GM21619 (cell line): ENCODE measurements at regions not wholly inside any gene's neighbourhood (a gene's known extent, or its start where the extent isn't known, plus 50 kb on each side); places are given as distances from the start of the nearest gene placed in this dataset.
A peak's percentile ranks its signal among the peaks of the same experiment; 100 is the strongest.

ENCODE experiments used
- ATAC-seq: cut with Tn5 transposase; IDR thresholded peaks from one replicate; pipeline ENCODE4 v1.9.1; 2021; ENCODE audit not compliant: unreplicated experiment

GRCh38 chr6:41404182-41404845 is 68.9 kb downstream of the NCR2 start:
- no peak for ATAC-seq

DNA sequence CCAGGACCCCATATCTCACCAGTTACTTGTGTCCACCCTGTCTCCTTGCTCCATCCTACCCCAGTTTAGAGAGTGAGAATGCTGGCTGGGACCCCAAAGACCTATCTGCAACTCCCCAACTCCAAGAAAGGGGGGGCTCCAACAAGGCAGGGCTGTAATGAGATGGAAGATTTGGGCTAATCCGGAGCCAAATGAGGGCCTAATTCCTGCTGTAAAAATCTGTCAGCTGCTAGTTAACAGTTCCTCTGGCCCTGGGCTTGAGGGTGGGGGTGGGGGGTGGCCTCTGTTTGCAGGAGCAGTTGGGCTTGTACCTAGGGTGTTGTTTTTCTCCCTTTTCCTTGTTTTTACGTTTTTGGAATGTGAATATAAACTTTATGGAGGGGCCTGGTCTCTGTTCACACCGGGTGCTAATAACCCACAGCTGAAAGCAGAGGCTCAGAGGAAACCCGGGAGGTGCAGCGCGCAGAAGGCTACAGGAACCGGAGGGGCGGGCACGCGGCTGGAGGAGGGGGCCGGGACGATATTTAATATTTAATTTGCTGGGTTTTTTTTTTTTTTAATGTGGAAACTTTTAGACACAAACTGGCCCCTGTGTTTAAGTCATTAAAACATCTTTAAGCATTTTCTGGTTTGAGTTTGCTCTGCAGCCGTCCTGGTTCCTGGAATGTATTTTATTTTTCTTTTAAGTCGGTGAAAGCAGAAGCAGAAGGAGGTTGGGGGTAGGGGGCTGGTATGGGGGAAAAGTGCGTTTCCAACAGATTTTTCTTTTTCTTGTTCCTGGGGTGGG is 70.7 kb downstream of the NCR2 start:
- ATAC-seq = no peak

DNA sequence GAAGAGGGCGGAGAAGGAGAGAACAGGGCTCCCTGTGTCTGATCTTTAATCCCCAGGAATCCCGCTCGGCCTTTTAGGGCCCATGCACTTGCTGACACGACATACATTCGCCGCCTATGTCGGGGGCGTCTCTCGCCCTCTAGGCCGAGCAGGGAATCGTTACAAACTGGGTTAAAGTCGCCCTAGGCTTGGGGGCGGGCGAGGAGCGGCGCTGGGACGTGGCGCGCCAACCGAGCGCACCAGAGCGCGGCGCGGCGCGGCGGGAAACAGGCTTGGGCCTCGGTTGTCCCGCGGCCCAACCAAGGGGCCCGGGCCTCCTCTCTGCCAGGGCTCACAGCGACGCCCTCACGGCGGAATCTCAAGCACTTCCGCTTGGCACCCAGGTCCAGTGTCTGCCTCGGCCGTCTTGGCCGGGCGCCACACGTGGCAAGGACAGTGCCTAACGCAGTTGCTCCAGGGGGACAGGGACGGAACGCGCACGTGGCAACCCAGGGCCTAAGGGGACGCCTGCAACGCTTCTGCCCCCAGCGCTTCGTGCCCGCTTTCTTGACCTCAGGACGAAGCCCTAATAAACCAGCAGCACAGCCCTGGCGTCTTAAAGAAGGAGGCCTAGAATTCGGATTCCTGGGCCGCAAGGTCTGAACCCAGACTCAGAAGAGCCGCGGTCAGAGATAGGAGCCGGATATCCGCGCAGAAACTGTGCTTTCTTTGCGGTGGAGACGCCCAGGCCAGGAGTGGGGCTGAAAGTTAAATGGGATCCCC is 71.5 kb downstream of the NCR2 start:
- no peak for ATAC-seq

DNA sequence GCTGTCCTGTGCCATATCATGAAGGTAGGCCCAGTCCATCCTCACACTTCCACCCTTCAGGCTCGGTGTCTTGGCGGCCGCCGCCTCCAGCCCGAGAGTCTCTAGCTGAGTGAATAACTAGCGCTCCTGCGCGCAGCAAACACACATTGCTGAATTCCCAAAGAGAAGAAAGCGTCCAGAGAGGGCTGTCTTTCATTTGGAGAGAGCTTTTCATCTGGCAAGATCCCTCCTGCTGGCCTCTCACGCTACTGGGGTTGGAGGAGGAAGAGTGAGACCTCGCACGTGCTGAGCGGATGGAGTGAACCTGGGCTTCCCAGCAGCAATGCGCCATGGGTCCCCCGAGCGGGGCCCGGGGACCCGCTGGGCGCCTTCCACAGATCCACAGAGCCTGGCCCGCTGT is 73.2 kb downstream of the NCR2 start:
- ATAC-seq = no peak

GRCh38 chr6:41408982-41409381 is 73.6 kb downstream of the NCR2 start:
- ATAC-seq = no peak

DNA sequence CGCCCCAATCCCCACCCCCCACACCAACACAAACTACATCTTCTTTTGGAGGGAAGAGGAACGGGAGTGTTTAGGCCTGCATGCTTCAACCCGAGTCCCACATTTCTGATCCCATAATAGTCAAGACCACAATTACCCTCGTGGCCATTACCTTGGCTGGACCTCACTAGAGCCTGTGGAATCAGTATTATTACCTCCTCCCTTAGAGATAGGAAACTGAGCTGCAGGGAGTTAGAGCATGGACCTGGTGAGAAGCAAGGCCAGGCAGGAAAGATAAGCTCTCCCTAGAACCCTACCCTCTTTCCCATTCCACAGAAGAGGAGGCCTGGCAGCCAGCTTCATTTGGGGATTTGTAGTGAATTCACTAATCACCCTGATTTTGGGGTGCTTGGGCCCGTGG is 74.1 kb downstream of the NCR2 start:
- no peak for ATAC-seq

DNA sequence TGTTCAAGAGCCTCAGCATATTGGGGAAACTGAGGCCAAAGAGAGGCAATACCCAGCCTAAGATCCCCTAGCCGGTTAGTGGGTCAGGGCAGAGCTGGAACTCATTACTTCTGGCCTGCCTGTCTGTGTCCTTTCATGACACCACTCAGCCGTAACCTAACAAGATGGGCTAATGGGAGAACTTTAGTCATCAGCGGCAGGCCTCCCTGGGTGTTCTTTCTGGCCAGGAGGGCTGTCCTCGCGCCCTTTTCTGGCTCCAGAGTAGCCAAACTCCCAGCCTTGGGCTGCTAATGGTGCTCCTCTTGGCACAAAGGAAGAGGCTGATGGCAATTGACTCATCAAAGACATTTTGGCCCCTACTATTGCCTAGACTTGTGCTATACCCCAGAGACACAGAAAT is 76.6 kb downstream of the NCR2 start:
- ATAC-seq = no peak

GRCh38 chr6:41413250-41413649 is 77.8 kb downstream of the NCR2 start:
- no peak for ATAC-seq

- no peak for ATAC-seq
Measured at GRCh38 chr6:41416501-41416837, 81.1 kb downstream of the NCR2 start.

DNA sequence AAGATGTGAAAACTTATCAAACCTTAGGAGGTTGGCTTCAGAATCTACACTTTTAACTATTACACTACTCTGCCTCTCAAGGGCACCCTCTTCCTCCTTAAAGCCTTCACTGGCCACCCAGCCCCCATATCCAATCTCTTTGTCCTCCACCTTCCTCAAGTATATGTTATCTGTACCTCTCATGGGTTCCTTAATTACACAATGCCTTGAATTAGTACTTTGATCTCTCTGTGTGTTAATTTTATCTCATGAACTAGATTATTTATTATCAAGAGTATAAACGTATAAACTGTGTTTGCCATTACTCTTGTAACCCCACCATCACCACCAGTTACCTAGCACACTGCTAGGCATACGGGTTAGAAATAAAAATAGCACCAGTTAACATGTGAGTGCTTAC is 83.3 kb downstream of the NCR2 start:
- ATAC-seq = no peak

DNA sequence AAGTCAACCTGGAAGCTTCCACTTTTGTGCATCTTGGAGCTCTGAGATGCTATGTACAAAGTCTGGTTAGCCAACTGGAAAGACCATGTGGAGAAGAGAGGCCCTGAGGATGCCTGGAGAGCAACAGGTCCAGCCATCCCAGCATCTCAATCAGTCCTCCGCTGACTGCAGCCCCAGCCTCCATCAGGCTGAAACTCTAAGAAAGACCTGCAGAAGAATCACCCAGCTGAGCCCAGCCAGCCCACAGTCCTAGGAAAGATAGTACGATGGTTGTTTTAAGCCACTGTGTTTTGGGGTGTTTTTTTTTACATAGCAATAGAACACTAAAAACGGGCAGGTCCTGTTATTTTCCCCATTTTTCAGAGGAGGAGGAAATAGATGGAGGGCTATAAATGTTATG is 84.0 kb downstream of the NCR2 start:
- no peak for ATAC-seq

- no peak for ATAC-seq
Measured at GRCh38 chr6:41420186-41420585, 84.8 kb downstream of the NCR2 start.

DNA sequence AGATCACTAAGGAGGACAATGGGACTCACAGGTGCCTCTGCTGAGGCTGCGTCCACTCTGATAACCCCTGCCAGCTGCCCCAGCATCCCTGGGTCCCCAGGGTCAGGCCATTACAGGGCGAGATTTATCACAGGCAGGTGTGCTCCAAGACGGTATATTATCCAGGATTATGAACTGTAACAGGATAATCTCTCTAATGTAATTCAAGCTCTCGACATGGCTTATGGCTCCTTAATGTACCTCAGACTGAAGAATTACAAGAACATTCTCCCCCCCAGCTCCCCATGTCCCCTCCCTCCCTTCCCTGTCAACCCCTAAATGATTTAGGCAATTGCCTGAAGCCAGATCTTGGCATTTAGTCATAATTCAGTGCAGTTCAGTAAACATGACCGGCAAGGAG is 86.8 kb downstream of the NCR2 start:
- no peak for ATAC-seq

DNA sequence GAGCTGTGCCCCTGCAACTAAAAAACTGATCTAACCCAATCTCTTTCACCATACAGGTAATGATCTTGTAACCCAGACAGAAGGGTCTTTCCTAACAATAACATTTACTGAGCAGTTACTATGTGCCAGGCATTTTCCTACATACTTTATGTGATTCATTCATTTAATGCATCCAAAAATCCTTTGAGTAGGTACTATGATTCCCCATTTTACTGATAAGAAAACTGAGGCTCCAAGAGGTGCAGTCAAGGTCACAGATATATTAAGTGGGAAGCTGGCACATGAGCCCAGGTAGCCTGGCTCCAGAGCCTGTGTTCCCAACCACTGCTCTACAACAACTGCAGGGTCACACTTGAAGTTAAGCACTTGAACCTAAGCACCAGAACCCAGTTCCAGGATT is 87.6 kb downstream of the NCR2 start:
- ATAC-seq = no peak

DNA sequence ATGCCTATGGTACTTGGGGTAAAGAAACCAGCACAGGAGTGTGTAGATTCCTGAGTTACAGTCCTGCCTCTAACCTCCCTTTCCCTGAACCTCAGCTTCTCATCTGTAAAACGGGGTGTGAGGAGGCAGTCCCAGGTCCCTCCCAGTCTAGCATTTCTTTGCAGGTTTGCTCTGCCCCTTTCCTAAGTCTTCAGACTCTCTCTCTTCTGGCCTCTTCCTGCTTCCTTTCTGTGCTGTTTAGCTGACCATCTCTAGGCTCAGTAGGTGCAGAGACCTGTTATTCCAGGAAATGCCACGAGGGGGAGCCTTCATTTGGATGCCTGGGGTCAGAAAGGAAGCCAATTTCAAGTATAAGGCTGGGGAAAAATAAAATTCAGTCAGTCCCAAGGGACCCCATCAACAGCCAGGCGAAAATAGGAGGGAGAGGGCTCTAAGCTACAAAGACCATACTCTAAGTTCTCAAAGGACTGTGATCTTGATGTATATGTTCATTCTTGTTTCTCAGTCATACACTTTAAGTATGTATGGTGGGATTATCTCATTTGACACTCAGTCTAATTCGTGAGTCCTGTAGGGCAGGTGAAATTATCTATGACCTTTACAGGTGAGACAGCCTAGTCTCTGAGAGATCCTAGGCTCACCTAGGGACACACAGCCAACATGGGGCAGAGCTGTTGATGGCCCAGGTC is 89.1 kb downstream of the NCR2 start:
- peak; percentile 48 for ATAC-seq

GRCh38 chr6:41425511-41425910 is 90.1 kb downstream of the NCR2 start:
- no peak for ATAC-seq

GRCh38 chr6:41426438-41426851 is 91.0 kb downstream of the NCR2 start:
- ATAC-seq = no peak

DNA sequence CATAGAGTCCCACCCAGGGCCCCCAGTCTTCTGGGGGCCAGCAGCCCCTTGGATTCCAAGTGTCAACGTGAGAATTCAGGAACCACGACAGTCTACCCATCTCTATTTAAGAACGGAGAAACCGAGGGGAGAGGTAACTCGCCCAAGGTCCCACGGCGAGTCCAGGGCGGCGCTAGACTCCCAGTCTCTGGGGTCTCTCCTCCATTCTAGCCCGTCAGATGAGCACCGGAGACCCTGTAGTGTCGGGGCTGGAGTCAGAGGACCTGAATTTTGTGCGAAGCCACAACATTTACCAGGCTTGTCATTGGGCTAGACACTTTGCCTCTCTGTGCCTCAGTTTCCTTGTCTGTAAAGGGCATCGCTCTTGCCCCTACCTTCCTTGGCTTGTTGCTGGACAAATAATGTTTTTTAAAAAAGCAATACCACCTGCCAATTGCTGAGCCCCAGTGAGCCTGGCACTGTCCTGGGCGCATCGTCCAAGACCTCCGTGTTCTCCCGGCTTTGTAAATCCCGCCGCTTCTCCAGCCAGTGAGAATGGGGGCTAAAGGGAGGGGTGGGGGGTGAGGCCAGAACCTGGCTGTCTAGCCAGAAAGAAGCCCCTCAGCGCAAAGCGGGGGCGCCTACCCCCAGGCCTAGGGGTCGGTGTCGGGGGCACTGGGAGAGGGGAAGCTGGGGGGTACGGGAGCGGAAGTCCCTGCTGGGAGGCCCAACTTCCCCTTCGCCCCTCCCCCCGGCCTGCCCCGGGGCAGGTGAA is 91.7 kb downstream of the NCR2 start:
- no peak for ATAC-seq

GRCh38 chr6:41427642-41428335 is 92.4 kb downstream of the NCR2 start:
- no peak for ATAC-seq

GRCh38 chr6:41428336-41428995 is 93.1 kb downstream of the NCR2 start:
- ATAC-seq = no peak
